ENCODE measurements at regions not wholly inside any gene's neighbourhood (a gene's known extent, or its start where the extent isn't known, plus 50 kb on each side); places are given as distances from the start of the nearest gene placed in this dataset.
"Not testable (repeated sequence)": the region's sequence is repeated elsewhere in the genome, so short reads cannot be mapped to it uniquely, and the experiment has no call there.

DNA sequence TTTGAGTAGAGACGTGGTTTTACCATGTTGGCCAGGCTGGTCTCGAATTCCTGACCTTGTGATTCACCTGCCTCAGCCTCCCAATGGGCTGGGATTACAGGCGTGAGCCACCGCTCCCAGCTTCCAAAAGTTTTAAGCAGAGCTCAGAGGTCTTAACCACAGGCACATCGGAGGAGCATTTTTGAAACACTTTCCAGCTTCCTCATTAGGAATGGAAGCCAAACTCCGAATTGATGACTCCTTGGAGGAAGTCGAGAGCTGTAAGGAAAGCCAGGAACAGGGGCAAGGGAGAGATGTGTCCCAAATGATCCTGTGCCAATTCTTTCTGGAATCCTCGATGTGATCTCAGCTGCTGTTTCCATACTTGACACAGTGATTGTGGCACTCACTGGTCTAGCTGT lies 56.2 kb upstream of the CCZ1B start:
- H3K9me3 ChIP-seq (ENCODE audit: control insufficient read depth, low read length, poor library complexity, severe bottlenecking); DNase-seq; H3K4me3 Mint-ChIP-seq; H3K27ac Mint-ChIP-seq; ATAC-seq; H3K4me1 Mint-ChIP-seq; H3K36me3 Mint-ChIP-seq (ENCODE audit: low read depth): not testable (repeated sequence)
- H3K27me3 Mint-ChIP-seq = peaks cover 43% of the 10 kb centered on the region

DNA sequence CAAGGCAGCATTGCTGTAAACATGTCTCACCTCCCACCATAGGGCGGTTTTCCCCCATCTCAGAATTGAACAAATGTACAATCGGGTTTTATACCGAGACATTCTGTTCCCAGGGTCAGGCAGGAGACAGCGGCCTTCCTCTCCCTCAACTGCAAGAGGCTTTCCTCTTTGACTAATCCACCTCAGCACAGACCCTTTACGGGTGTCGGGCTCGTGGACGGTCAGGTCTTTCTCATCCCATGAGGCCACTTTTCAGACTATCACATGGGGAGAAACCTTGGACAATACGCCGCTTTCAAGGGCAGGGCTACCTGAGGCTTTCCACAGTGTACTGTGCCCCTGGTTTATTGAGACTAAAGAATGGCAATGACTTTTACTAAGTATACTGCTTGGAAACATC lies 57.7 kb upstream of the CCZ1B start:
- peaks cover 43% of the 10 kb centered on the region for H3K27me3 Mint-ChIP-seq
- not testable (repeated sequence) for H3K4me3 Mint-ChIP-seq; DNase-seq; H3K4me1 Mint-ChIP-seq; H3K36me3 Mint-ChIP-seq (ENCODE audit: low read depth); H3K27ac Mint-ChIP-seq; H3K9me3 ChIP-seq (ENCODE audit: control insufficient read depth, low read length, poor library complexity, severe bottlenecking); ATAC-seq

DNA sequence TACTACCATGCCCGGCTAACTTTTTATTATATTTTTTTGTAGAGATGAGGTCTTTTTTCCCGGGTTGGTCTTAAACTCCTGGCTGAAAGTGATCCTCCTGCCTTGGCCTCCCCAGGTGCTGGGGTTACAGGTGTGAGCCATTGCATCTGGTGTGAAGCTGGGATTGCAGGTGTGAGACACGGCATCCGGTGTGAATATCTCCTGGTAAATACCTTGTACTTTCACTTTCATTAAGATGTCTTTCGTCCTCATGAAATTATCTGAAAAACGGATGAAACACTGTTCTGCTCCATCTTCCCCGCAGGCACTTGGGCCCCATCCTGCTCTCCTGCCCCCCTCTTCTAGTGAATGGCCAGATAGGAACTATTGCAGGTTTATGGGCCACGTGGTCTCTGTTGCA lies 60.1 kb upstream of the CCZ1B start:
- Mint-ChIP-seq H3K27me3 (peaks cover 31% of the 10 kb centered on the region), H3K36me3 (ENCODE audit: low read depth) (no peaks in the 10 kb centered on the region), H3K27ac (no peak overlapping the region), H3K4me3 (no peak overlapping the region), H3K4me1 (no peaks in the 10 kb centered on the region)
- ATAC-seq (no peak), DNase-seq (no peak)
- H3K9me3 ChIP-seq (ENCODE audit: control insufficient read depth, low read length, poor library complexity, severe bottlenecking) = no peaks in the 10 kb centered on the region

DNA sequence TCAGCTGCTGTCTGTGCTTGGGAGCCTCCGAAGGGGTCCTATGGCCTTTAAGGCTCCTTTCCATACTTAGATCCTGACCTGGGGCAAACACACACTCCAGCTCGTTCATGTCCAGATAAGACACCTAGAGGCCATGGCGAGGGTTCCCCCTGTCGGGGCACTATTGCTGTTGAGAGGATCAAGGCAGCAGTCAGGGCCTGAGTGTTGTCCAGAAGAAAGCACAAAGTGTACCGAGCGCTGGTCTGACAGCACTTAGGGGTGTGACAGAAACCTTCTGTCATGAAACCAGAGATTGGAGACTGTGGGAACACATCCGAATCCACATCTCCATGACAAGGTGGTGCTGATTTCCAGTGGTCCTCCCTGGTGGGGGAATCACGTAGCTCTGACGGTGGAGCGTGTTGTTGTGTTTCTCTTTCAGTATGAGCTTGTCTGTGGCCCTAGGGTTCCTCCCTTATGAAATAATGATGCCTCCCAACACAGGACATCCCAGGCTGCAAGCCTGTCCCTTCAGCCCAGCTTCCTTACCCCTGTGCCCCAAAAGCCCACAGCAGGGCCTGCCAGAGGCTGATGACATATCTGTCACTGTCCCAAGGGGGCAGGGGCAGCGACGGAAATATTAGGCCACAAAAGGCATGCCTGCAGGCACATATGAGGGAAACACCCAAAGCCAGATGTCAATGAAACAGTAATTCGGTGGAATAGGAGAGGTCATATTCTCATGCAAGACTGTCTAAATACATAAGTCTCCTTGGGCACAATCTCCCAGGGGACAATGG lies 62.4 kb upstream of the CCZ1B start:
- not testable (repeated sequence) for DNase-seq; H3K27ac Mint-ChIP-seq; ATAC-seq; H3K9me3 ChIP-seq (ENCODE audit: control insufficient read depth, low read length, poor library complexity, severe bottlenecking); H3K4me1 Mint-ChIP-seq; H3K4me3 Mint-ChIP-seq; H3K36me3 Mint-ChIP-seq (ENCODE audit: low read depth)
- peaks cover 11% of the 10 kb centered on the region for H3K27me3 Mint-ChIP-seq

DNA sequence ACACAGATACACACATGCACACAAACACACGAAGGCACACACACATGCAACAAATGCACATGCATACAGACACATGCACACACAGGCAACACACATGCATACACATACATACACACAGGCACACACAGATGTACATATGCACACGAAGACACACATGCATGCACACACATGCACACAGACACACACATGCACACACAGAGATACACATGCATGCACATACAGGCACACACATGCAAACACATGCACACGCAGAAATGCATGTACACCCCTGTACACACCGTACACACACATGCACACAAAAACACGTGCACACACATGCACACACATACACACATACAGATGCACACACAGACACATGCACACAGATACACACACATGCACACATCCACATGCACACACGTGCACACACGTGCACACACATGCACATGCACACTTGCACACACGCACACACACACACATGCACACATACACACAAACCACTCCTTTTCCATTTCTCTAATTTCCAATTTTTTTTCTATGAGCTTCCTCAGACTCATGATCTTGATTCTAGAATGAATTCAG lies 63.3 kb upstream of the CCZ1B start:
- H3K27ac Mint-ChIP-seq = no peak overlapping the region
- H3K9me3 ChIP-seq (ENCODE audit: control insufficient read depth, low read length, poor library complexity, severe bottlenecking) = no peaks in the 10 kb centered on the region
- no peak for DNase-seq
- peaks cover 9% of the 10 kb centered on the region for H3K27me3 Mint-ChIP-seq
- no peaks in the 10 kb centered on the region for H3K36me3 Mint-ChIP-seq (ENCODE audit: low read depth)
- no peak for ATAC-seq
- no peak overlapping the region for H3K4me3 Mint-ChIP-seq
- no peaks in the 10 kb centered on the region for H3K4me1 Mint-ChIP-seq

DNA sequence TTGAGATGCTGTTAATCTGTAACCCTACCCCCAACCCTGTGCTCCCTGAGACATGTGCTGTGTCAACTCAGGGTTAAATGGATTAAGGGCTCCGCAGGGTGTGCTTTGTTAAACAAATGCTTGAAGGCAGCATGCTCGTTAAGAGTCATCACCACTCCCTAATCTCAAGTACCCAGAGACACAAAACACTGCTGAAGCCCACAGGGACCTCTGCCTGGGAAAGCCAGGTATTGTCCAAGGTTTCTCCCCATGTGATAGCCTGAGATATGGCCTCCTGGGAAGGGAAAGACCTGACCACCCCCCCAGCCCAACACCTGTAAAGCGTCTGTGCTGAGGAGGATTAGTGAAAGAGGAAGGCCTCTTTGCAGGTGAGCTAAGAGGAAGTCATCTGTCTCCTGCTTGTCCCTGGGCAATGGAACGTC lies 76.0 kb upstream of the CCZ1B start:
- DNase-seq; H3K27ac Mint-ChIP-seq; ATAC-seq; H3K4me3 Mint-ChIP-seq; H3K9me3 ChIP-seq (ENCODE audit: control insufficient read depth, low read length, poor library complexity, severe bottlenecking); H3K27me3 Mint-ChIP-seq; H3K36me3 Mint-ChIP-seq (ENCODE audit: low read depth); H3K4me1 Mint-ChIP-seq: not testable (repeated sequence)

DNA sequence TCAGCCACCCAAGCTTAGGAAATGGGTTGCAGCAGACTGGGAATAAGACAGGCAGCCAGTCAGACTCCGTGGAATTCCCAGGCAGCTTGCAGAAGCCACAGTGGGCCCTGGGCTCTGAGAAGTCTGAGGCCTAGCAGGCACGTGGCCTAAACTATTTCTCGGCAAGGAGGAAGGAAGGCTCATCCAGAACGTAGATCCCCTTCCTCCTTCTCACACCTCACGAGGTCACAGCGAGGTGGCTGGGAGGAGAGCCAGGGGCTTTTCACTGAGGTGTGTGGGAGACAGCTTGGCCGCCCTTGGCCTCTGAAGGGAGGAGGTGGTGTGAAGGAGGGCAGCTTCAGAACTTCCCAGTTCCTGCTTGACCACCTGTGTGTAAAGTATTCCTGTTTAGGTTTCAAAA lies 77.2 kb upstream of the CCZ1B start:
- not testable (repeated sequence) for H3K36me3 Mint-ChIP-seq (ENCODE audit: low read depth); H3K27me3 Mint-ChIP-seq; H3K9me3 ChIP-seq (ENCODE audit: control insufficient read depth, low read length, poor library complexity, severe bottlenecking); H3K4me1 Mint-ChIP-seq; H3K4me3 Mint-ChIP-seq; H3K27ac Mint-ChIP-seq; ATAC-seq; DNase-seq

DNA sequence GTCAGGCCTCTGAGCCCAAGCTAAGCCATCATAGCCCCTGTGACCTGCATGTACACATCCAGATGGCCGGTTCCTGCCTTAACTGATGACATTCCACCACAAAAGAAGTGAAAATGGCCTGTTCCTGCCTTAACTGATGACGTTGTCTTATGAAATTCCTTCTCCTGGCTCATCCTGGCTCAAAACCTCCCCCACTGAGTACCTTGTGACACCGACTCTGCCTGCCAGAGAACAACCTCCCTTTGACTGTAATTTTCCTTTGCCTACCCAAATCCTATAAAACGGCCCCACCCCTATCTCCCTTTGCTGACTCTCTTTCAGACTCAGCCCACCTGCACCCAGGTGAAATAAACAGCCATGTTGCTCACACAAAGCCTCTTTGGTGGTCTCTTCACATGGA lies 77.7 kb upstream of the CCZ1B start:
- H3K4me1 Mint-ChIP-seq; H3K27me3 Mint-ChIP-seq; ATAC-seq; H3K4me3 Mint-ChIP-seq; H3K36me3 Mint-ChIP-seq (ENCODE audit: low read depth); H3K27ac Mint-ChIP-seq; DNase-seq; H3K9me3 ChIP-seq (ENCODE audit: control insufficient read depth, low read length, poor library complexity, severe bottlenecking): not testable (repeated sequence)

DNA sequence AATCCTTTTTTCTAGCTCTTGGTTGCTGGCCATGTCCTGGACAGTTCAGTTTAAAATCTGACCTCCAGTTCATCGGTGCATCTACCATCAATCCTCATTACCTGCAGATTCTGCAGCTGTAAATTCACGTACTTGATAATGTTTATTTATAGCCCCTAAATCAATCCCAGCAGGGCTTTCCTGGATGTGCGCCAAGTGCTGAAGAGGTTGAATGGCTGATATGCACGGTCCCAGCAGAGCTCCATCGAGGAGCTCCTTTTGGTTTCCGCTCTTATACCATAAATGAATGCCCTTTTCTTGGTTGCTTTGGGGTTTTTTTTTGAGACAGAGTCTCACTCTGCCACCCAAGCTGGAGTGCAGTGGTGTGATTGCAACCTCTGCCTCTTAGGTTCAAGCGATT lies 91.2 kb upstream of the CCZ1B start:
- H3K27ac Mint-ChIP-seq = no peak overlapping the region
- no peaks in the 10 kb centered on the region for H3K9me3 ChIP-seq (ENCODE audit: control insufficient read depth, low read length, poor library complexity, severe bottlenecking)
- no peak overlapping the region for H3K4me3 Mint-ChIP-seq
- DNase-seq = no peak
- no peak for ATAC-seq
- no peaks in the 10 kb centered on the region for H3K4me1 Mint-ChIP-seq
- H3K27me3 Mint-ChIP-seq = peaks cover 23% of the 10 kb centered on the region
- H3K36me3 Mint-ChIP-seq (ENCODE audit: low read depth) = peaks cover 4% of the 10 kb centered on the region

DNA sequence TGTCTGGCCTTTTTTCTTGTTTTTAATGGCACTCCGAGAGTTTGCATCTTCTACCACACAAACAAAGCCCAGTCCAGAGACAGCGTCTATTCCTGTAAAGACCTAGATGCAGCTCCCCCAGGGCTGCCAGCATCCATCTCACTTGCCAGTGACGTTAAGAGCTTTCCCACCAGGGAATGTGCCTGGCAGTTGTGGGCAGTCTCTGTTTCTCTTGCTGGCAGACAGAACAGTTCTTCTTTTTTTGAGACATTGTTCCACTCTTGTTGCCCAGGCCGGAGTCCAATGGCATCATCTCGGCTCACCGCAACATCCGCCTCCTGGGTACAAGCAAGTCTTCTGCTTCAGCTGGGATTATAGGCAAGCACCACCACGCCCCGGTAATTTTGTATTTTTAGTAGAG lies 93.1 kb upstream of the CCZ1B start:
- not testable (repeated sequence) for H3K4me1 Mint-ChIP-seq; H3K9me3 ChIP-seq (ENCODE audit: control insufficient read depth, low read length, poor library complexity, severe bottlenecking); H3K4me3 Mint-ChIP-seq; ATAC-seq; H3K36me3 Mint-ChIP-seq (ENCODE audit: low read depth); H3K27ac Mint-ChIP-seq; DNase-seq
- peaks cover 23% of the 10 kb centered on the region for H3K27me3 Mint-ChIP-seq

DNA sequence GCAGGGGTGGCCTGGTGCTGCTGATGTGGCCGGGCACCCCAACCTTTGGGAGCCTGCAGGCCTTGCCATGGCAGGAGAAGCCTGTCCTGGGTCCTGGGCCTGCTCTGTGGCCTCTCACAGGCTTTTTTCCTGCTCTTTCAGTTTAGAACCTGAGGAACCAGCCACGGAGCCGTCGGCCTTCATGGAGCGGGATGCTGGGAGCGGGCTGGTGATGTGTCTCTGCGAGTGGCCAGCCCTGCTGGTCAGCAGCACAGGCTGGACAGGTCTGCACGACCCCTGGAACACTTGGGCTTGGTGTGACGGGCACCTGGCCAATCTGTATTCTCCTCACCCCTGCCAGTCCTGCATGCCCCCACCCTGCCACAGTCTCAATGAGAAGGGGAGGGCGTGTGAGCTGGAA lies 98.4 kb upstream of the CCZ1B start:
- not testable (repeated sequence) for H3K4me1 Mint-ChIP-seq; H3K27me3 Mint-ChIP-seq; DNase-seq; H3K27ac Mint-ChIP-seq; H3K4me3 Mint-ChIP-seq; H3K36me3 Mint-ChIP-seq (ENCODE audit: low read depth); H3K9me3 ChIP-seq (ENCODE audit: control insufficient read depth, low read length, poor library complexity, severe bottlenecking); ATAC-seq

DNA sequence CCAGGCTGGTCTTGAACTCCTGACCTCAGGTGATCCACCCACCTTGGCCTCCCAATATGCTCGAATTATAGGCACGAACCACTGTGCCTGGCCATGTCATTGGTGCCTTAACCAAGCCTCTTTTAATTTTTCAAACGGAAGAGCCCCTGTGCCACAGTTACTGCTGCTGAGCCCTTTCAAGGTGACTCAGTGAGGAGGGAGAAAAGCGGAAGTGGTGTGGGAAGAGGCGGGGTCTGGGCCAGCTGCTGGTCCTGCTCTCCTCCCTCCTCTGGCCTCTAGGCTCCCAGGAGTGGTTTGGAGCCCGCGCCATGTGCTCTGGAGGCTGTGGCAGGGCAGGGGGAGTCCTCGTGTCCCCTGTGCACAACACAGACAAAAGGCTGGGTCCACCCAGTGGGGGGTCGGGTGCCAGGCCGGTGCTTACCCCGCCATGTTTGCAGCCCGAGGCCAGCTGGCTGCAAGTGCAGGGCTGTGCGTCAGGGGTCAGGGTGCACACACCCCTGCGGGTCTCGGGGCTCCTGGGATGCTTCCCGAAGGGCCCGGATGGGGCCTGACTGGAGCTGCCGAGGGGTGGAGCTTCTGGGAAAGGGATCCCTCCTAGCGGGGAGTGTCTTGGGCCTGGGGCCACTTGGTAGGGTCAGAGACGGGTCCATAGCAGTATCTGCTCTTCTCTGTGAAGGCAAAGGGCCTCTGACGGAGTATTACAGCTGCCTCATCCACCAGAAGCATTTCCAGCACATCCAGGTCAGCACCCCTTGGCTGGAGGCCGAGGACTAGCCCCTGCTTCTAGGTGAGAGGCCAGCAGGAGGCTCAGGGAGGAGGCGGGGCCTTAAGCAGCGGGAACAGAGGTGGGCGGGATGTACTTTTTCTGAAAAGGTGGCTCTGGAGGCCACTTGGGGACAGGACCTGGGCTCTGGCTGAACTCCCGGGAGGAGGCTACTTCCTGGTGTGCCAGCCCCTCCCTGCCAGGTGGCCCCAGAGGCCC lies 100.4 kb upstream of the CCZ1B start:
- not testable (repeated sequence) for H3K4me3 Mint-ChIP-seq; H3K9me3 ChIP-seq (ENCODE audit: control insufficient read depth, low read length, poor library complexity, severe bottlenecking); DNase-seq; ATAC-seq; H3K27me3 Mint-ChIP-seq; H3K27ac Mint-ChIP-seq; H3K4me1 Mint-ChIP-seq; H3K36me3 Mint-ChIP-seq (ENCODE audit: low read depth)

DNA sequence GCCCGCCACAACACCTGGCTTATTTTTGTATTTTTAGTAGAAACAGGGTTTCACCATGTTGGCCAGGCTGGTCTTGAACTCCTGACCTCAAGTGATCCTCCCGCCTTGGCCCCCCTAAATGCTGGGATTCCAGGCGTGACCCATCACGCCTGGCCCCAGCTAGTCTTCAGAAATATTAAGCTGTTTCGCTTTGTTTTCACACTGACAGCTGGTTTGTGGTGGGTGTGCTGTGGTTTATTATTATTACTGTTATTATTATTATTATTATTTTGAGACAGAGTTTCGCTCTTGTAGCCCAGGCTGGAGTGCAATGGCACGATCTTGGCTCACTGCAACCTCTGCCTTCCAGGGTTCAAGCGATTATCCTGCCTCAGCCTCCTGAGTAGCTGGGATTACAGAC lies 101.6 kb upstream of the CCZ1B start:
- H3K27ac Mint-ChIP-seq, DNase-seq, ATAC-seq: not testable (repeated sequence)

More for the DNA sequence above, 101.6 kb upstream of the CCZ1B start:
- H3K27me3 Mint-ChIP-seq; H3K4me3 Mint-ChIP-seq; H3K4me1 Mint-ChIP-seq; H3K36me3 Mint-ChIP-seq (ENCODE audit: low read depth); H3K9me3 ChIP-seq (ENCODE audit: control insufficient read depth, low read length, poor library complexity, severe bottlenecking): not testable (repeated sequence)

Measured in T-helper 17 cell (primary cell).